Thoracic aorta (tissue), 2 donors: ENCODE measurements at regions not wholly inside any gene's neighbourhood (a gene's known extent, or its start where the extent isn't known, plus 50 kb on each side); places are given as distances from the start of the nearest gene placed in this dataset.

Experiments
- ATAC-seq: fragments of 150-250 bp; one replicate; pipeline ENCODE4 v1.8.0; 2017; ENCODE audit warnings: low read depth; ENCODE audit not compliant: insufficient number of reproducible peaks, low FRiP score
- DNase-seq: peaks from one replicate; pipeline ENCODE4 v3.0.0-alpha.2; 2020; ENCODE audit warnings: low spot score
- H3K27ac ChIP-seq, 2 donors: fragments of 200-600 bp; sonication (generic); 1 replicate in 1 of 2; 2 replicates in 1 of 2; pipeline ENCODE4 v1.5.1; 2016; ENCODE audit warnings: mild to moderate bottlenecking in 2 of 2, moderate library complexity in 2 of 2
- H3K27me3 ChIP-seq: fragments of 200-600 bp; sonication (generic); replicated peaks from 2 replicates; pipeline ENCODE4 v1.6.0; 2016; ENCODE audit warnings: mild to moderate bottlenecking; ENCODE audit not compliant: insufficient read depth
- H3K36me3 ChIP-seq: fragments of 200-600 bp; sonication (generic); one replicate; pipeline ENCODE4 v1.5.1; 2016
- H3K4me1 ChIP-seq, 2 donors: fragments of 200-600 bp; sonication (generic); 1 replicate in 1 of 2; 2 replicates in 1 of 2; pipeline versions ENCODE4 v1.5.1 to v1.6.0; 2016; ENCODE audit warnings: low read depth in 2 of 2, mild to moderate bottlenecking in 1 of 2; ENCODE audit not compliant: control insufficient read depth in 1 of 2
- H3K4me3 ChIP-seq: fragments of 200-600 bp; sonication (generic); 2 replicates; pipeline ENCODE4 v1.5.1; 2016; ENCODE audit warnings: mild to moderate bottlenecking
- H3K9me3 ChIP-seq: fragments of 200-600 bp; sonication (generic); 2 replicates; pipeline ENCODE4 v1.5.1; 2016
- CTCF ChIP-seq: fragments of 200-600 bp; sonication (generic); IDR thresholded peaks from one replicate; pipeline ENCODE4 v1.5.1; 2019; ENCODE audit warnings: antibody characterized with exemption

- TF ChIP-seq CTCF, result no peak
- Histone ChIP-seq H3K27ac (peak overlapping the region in 1 of 2 donors; percentile 27), H3K4me3 (no peak overlapping the region)
Measured at GRCh38 chr4:141335166-141335565, 114.5 kb downstream of the ZNF330 start.

GRCh38 chr4:141338238-141338637, 117.5 kb downstream of the ZNF330 start:
- Histone ChIP-seq H3K27ac (no peak overlapping the region), H3K4me1 (peaks cover 0 to 20% of the 10 kb centered on the region in 2 donors), H3K4me3 (no peak overlapping the region), H3K27me3 (no peaks in the 10 kb centered on the region), H3K9me3 (no peaks in the 10 kb centered on the region), H3K36me3 (no peaks in the 10 kb centered on the region)
- ATAC-seq (no peak), DNase-seq (no peak)
- no peak for TF ChIP-seq CTCF

More at GRCh38 chr4:141335166-141335565, 114.5 kb downstream of the ZNF330 start:
- DNase-seq, result no peak
- Histone ChIP-seq H3K4me1 (peaks cover 0 to 18% of the 10 kb centered on the region in 2 donors), H3K36me3 (no peaks in the 10 kb centered on the region), H3K27me3 (no peaks in the 10 kb centered on the region), H3K9me3 (no peaks in the 10 kb centered on the region)
- ATAC-seq, result no peak

- H3K9me3 ChIP-seq, result no peaks in the 10 kb centered on the region
- TF ChIP-seq CTCF, result no peak
- peaks cover 0 to 12% of the 10 kb centered on the region in 2 donors for H3K4me1 ChIP-seq
- H3K27me3 ChIP-seq, result no peaks in the 10 kb centered on the region
- ATAC-seq, result no peak
- H3K27ac ChIP-seq, result no peak overlapping the region
- DNase-seq, result no peak
- H3K36me3 ChIP-seq, result no peaks in the 10 kb centered on the region
- no peak overlapping the region for H3K4me3 ChIP-seq
Measured at GRCh38 chr4:141339391-141339790, 118.7 kb downstream of the ZNF330 start.

DNA sequence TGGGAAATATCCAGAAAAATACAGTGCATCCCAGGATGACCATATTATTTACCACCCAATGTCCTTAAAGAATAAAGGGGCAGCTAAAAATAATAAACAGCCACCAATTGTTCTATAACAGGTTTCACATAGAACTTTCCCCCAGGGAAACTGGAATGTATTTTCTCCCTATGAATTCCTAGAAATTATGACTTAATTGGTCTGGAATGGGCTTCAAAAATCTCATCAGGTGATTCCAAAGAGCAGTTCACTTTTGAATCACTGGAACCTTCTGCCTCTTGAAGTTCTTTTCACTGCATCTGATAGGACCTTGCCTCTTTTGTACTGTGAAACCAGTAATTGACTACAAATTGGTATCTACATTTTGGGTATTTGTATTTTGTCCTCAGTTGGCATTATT, 119.3 kb downstream of the ZNF330 start:
- Histone ChIP-seq H3K27me3 (no peaks in the 10 kb centered on the region), H3K36me3 (no peaks in the 10 kb centered on the region), H3K9me3 (no peaks in the 10 kb centered on the region), H3K4me3 (no peak overlapping the region), H3K4me1 (peaks cover 0 to 7% of the 10 kb centered on the region in 2 donors), H3K27ac (no peak overlapping the region)
- ATAC-seq (no peak), DNase-seq (no peak)
- no peak for TF ChIP-seq CTCF

- DNase-seq, result no peak
- no peaks in the 10 kb centered on the region for H3K9me3 ChIP-seq
- TF ChIP-seq CTCF, result no peak
- H3K4me3 ChIP-seq, result no peak overlapping the region
- H3K27ac ChIP-seq, result no peak overlapping the region
- H3K4me1 ChIP-seq, result peaks cover 0 to 7% of the 10 kb centered on the region in 2 donors
- no peaks in the 10 kb centered on the region for H3K27me3 ChIP-seq
- ATAC-seq, result no peak
- no peaks in the 10 kb centered on the region for H3K36me3 ChIP-seq
Measured at GRCh38 chr4:141340458-141340857, 119.8 kb downstream of the ZNF330 start.
